Pancreas (tissue), 10 donors: ENCODE measurements at regions not wholly inside any gene's neighbourhood (a gene's known extent, or its start where the extent isn't known, plus 50 kb on each side); places are given as distances from the start of the nearest gene placed in this dataset.
"Not testable (repeated sequence)": the region's sequence is repeated elsewhere in the genome, so short reads cannot be mapped to it uniquely, and the experiment has no call there.

Source experiments
- ATAC-seq, 4 donors: fragments of 200-7000 bp; cut with Tn5 transposase; one replicate each; pipeline versions ENCODE4 v1.8.0 to v1.9.1; 2020; ENCODE audit warnings: mild to moderate bottlenecking in 4 of 4, moderate library complexity in 4 of 4
- DNase-seq, 6 donors: peaks; one replicate each; pipeline ENCODE4 v3.0.0-alpha.2; 2020
- FAIRE-seq: peaks from 2 replicates; lab custom pipeline; 2012; peaks lifted over from hg19 to GRCh38; lab: Jason Lieb, UNC
- H3K27ac ChIP-seq, 4 donors: fragments of 200-600 bp; sonication (generic); 1 replicate in 3 of 4; 2 replicates in 1 of 4; pipeline versions ENCODE4 v1.5.0 to v1.8.0; 2020
- H3K27me3 ChIP-seq, 4 donors: fragments of 200-600 bp; one replicate each; pipeline ENCODE4 v1.8.0; 2021
- H3K36me3 ChIP-seq, 3 donors: fragments of 200-600 bp; sonication (generic) in 1 of 3; one replicate each; pipeline versions ENCODE4 v1.5.0 to v1.8.0; 2020 to 2021
- H3K4me1 ChIP-seq, 3 donors: fragments of 200-600 bp; one replicate each; pipeline ENCODE4 v1.8.0; 2021
- H3K4me3 ChIP-seq, 4 donors: fragments of 200-600 bp; sonication (generic) in 2 of 4; one replicate each; pipeline versions ENCODE4 v1.5.0 to v1.8.0; 2020 to 2021
- H3K9me3 ChIP-seq, 4 donors: fragments of 200-600 bp; one replicate each; pipeline ENCODE4 v1.8.0; 2021
- WGBS, 2 donors: extraction: QIAGEN DNeasy Blood & Tissue Kit; methylation state at CpG; one replicate each; pipeline ENCODE4 v1.1.7; 2013; 5-methylcytosine and 5-hydroxymethylcytosine counted together
- intact Hi-C, 3 donors: fragments of 100-400 bp; cut with DNase I; formaldehyde crosslinking; loops; one replicate each; pipeline versions ENCODE4 v1.11.1 to v1.14.2; 2022
- TF ChIP-seq, protein P1 (sequence below), 4 donors: fragments of 200-600 bp; sonication (generic) in 3 of 4; IDR thresholded peaks; one replicate each; pipeline versions ENCODE4 v1.5.0 to v1.8.0; 2021; ENCODE audit warnings: antibody characterized with exemption in 4 of 4
- donor health status: healthy with polysubstance abuse.
- donor health status: DM: no; HTN: no; CAD: no; lungs with moderate emphysema.
- donor health status: DM: no; HTN: no; CAD: no.
- donor health status: control.
- donor health status: control.
- donor health status: Bipolar disorder and iron deficiency.
- donor health status: DM: yes; HTN: yes; CAD: no.
- donor health status: DM: no; HTN: no; CAD: no.
- donor health status: DM: no; HTN: no; CAD: no.
- donor health status: DM: yes; HTN: yes; CAD: no.

DNA sequence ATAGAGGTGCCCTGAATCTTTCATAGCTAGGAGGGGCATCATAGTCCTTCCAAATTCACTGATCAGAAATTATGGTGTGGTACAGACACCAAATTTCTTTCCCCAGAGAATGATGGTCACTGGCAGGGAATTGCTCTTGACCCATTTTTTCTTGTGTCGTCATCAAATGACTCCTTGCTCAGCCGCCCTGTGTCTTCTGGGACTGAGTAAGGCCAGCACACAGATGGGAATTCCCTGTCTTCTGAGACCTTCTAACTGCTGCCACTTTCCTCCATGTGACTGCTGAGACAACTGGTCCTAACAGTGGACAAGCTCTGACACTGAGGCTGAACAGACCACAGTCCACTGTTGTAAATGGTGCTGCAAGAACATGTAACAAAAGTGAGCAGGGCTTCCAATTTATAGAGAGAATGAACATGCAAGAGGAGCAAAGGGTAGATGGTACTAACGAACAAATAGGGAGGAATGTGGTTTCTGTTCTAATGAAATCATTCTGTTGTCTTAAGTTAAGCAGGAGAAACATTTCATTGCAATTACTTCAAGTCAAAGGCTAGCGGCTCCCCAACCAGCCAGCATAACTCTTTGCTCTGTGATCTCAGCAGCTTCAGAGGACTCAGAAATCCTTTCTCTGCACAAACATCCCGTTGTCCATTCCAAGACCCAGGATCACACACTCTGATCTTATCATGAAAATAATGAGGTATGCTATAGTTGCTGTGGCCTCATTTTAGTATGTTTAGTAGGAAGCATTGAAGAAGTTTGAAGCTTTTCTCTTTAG lies 235.9 kb upstream of the PRSS1 start:
- intact Hi-C loops, result no loop called here

DNA sequence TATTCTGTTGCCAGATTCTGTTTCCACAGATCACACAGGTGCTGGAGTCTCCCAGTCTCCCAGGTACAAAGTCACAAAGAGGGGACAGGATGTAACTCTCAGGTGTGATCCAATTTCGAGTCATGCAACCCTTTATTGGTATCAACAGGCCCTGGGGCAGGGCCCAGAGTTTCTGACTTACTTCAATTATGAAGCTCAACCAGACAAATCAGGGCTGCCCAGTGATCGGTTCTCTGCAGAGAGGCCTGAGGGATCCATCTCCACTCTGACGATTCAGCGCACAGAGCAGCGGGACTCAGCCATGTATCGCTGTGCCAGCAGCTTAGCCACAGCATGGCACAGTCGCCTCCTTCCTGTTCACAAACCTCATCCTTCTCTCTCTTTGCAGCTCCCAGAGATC lies 237.5 kb upstream of the PRSS1 start:
- Histone ChIP-seq H3K9me3 (no peaks in the 10 kb centered on the region), H3K4me3 (no peak overlapping the region), H3K36me3 (no peaks in the 10 kb centered on the region), H3K27ac (no peak overlapping the region), H3K4me1 (peaks cover 0 to 3% (median 0%) of the 10 kb centered on the region in 3 donors), H3K27me3 (no peaks in the 10 kb centered on the region)
- no peak for DNase-seq
- no peak for ATAC-seq
- intact Hi-C loops, result no loop called here
- 83 to 88% methylated on average over 7 of the region's 7 CpGs for WGBS, 2 donors
- TF ChIP-seq, protein P1, sequence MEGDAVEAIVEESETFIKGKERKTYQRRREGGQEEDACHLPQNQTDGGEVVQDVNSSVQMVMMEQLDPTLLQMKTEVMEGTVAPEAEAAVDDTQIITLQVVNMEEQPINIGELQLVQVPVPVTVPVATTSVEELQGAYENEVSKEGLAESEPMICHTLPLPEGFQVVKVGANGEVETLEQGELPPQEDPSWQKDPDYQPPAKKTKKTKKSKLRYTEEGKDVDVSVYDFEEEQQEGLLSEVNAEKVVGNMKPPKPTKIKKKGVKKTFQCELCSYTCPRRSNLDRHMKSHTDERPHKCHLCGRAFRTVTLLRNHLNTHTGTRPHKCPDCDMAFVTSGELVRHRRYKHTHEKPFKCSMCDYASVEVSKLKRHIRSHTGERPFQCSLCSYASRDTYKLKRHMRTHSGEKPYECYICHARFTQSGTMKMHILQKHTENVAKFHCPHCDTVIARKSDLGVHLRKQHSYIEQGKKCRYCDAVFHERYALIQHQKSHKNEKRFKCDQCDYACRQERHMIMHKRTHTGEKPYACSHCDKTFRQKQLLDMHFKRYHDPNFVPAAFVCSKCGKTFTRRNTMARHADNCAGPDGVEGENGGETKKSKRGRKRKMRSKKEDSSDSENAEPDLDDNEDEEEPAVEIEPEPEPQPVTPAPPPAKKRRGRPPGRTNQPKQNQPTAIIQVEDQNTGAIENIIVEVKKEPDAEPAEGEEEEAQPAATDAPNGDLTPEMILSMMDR (IDR thresholded peaks at IDR 0.05), result no peak
- no peak for FAIRE-seq

More for the DNA sequence above, 235.9 kb upstream of the PRSS1 start:
- TF ChIP-seq, protein P1 (IDR thresholded peaks at IDR 0.05), result no peak
- FAIRE-seq (no peak), DNase-seq (no peak), ATAC-seq (no peak)
- Histone ChIP-seq H3K36me3 (no peaks in the 10 kb centered on the region), H3K4me3 (no peak overlapping the region), H3K27ac (no peak overlapping the region), H3K4me1 (peaks cover 0 to 3% (median 0%) of the 10 kb centered on the region in 3 donors), H3K9me3 (no peaks in the 10 kb centered on the region), H3K27me3 (no peaks in the 10 kb centered on the region)
- WGBS, 2 donors, result 70 to 71% methylated on average over 5 of the region's 5 CpGs

DNA sequence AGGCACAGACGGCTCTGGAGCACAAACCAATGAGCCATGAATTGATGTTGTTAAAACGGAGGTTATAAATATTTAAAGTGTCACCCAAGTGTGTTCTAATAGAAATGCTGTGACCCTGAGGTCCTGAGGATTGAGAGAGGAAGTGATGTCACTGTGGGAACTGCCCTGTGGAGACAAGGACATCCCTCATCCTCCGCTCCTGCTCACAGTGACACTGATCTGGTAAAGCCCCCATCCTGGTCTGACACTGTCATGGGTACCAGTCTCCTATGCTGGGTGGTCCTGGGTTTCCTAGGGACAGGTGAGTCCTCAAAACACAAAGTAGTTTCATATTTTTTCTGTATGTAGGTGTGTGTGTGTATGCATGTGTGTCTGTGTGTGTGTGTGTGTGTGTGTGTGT lies 237.9 kb upstream of the PRSS1 start:
- intact Hi-C loops, result no loop called here
- H3K36me3 ChIP-seq, result no peaks in the 10 kb centered on the region
- TF ChIP-seq, protein P1 (IDR thresholded peaks at IDR 0.05), result no peak
- H3K4me3 ChIP-seq, result no peak overlapping the region
- no peak overlapping the region for H3K27ac ChIP-seq
- H3K9me3 ChIP-seq, result no peaks in the 10 kb centered on the region
- DNase-seq (no peak), ATAC-seq (peak in 1 of 4 donors; percentile 14), FAIRE-seq (no peak)
- H3K27me3 ChIP-seq, result no peaks in the 10 kb centered on the region
- WGBS, 2 donors, result 74 to 80% methylated on average over 3 of the region's 3 CpGs
- H3K4me1 ChIP-seq, result peaks cover 0 to 1% (median 0%) of the 10 kb centered on the region in 3 donors

DNA sequence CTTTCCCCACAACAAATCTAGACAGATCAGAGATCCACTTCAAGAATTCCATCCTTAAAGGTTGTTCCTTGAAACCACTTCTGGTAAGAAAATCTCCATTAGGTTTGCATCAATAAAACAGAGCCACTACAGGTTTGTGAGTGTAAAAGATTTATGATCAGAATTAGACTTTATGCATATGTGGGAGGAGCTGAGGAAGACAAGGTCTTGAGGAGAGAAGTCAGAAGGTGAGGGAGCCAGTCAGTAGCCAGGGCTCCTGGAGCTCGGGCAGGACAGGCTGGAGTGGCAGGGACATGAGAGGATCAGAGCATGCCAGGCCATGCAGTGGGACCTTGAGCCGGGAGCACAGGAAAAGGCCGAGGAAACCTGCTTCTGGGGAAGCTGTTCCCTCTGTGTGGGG lies 240.0 kb upstream of the PRSS1 start:
- H3K4me1 ChIP-seq, DNase-seq, H3K4me3 ChIP-seq, H3K36me3 ChIP-seq, FAIRE-seq, intact Hi-C loops, H3K27ac ChIP-seq, ATAC-seq, H3K9me3 ChIP-seq, H3K27me3 ChIP-seq: not testable (repeated sequence)
- WGBS, 2 donors, result 51 to 67% methylated on average over 3 of the region's 3 CpGs

DNA sequence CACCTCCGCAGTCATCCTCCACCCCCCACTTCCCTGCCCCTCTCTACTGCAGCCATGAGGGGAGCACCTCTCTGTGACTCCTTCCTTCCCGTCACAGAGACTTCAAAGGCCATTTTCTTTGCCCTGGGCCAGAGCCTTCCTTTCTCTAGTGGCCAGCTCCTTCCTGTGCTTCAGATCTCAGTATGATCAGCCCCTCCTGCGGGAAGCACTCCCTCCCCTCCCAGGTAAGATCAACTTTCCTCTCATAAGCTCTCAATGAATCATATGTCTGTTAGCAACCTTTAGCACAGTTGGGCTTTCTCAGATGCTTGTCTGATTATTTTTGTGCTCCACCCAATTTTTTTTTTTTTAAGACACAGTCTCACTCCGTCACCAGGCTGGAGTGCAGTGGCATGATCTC lies 241.0 kb upstream of the PRSS1 start:
- H3K4me1 ChIP-seq, result peaks cover 0 to 3% (median 0%) of the 10 kb centered on the region in 3 donors
- H3K9me3 ChIP-seq, result no peaks in the 10 kb centered on the region
- TF ChIP-seq, protein P1 (IDR thresholded peaks at IDR 0.05), result no peak
- no peak overlapping the region for H3K4me3 ChIP-seq
- no peaks in the 10 kb centered on the region for H3K27me3 ChIP-seq
- 73 to 80% methylated on average over 4 of the region's 4 CpGs for WGBS, 2 donors
- no peak overlapping the region for H3K27ac ChIP-seq
- FAIRE-seq (no peak), ATAC-seq (peak; percentile 42 to 65 (median 56)), DNase-seq (no peak)
- no peaks in the 10 kb centered on the region for H3K36me3 ChIP-seq
- intact Hi-C loops, result no loop called here
